IMR-90 (cell line): ENCODE measurements at regions not wholly inside any gene's neighbourhood (a gene's known extent, or its start where the extent isn't known, plus 50 kb on each side); places are given as distances from the start of the nearest gene placed in this dataset.

ENCODE experiments used
- CHD1 ChIP-seq: IDR thresholded peaks from 2 replicates; pipeline ENCODE4 v1.6.1; 2012; ENCODE audit warnings: low read depth, low read length, improper control_type of control experiment
- MAFK ChIP-seq: IDR thresholded peaks from 2 replicates; pipeline ENCODE4 v1.6.1; 2012; ENCODE audit warnings: low read depth, low read length, improper control_type of control experiment
- NFE2L2 ChIP-seq: fragments of 150-350 bp; IDR thresholded peaks from 2 replicates; pipeline ENCODE4 v1.6.1; 2016; ENCODE audit warnings: low read depth, mild to moderate bottlenecking, low read length
- POLR2A ChIP-seq: IDR thresholded peaks from 2 replicates; pipeline ENCODE4 v1.6.1; 2012; ENCODE audit warnings: mild to moderate bottlenecking, low read depth, low read length
- RCOR1 ChIP-seq: IDR thresholded peaks from 2 replicates; pipeline ENCODE4 v1.6.1; 2012; ENCODE audit warnings: mild to moderate bottlenecking, low read length, improper control_type of control experiment; ENCODE audit not compliant: insufficient replicate concordance
- TF ChIP-seq, protein P1 (sequence below): conservative IDR thresholded peaks from 2 replicates; pipeline ENCODE4 v1.5.1; 2012; ENCODE audit warnings: mild to moderate bottlenecking, low read depth, low read length, improper control_type of control experiment
- TF ChIP-seq, protein P2 (sequence below): fragments of 150-350 bp; IDR thresholded peaks from 2 replicates; pipeline ENCODE4 v1.6.1; 2017; ENCODE audit warnings: mild to moderate bottlenecking, antibody characterized with exemption, low read length, low read depth

DNA sequence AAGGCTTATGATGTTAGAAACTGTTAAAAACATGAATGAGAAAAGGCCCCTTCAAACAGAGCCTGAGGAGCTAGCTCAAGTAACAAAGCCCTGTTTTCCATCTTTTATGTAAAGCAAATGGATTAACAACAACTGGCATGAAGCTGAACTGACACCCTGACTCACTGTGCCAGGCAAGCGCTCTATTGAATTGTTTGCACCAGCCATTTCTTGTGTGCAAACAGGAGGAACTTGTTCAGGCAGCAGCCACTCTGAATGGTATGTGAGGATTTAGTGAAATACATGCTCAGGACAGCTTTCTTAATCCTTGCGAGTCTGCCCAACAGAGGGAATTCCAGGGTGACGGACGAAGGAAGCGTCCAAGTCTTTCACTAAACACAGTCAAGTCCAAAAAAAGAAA lies 291.1 kb upstream of the ADGRL2 start:
- TF ChIP-seq, protein P1, sequence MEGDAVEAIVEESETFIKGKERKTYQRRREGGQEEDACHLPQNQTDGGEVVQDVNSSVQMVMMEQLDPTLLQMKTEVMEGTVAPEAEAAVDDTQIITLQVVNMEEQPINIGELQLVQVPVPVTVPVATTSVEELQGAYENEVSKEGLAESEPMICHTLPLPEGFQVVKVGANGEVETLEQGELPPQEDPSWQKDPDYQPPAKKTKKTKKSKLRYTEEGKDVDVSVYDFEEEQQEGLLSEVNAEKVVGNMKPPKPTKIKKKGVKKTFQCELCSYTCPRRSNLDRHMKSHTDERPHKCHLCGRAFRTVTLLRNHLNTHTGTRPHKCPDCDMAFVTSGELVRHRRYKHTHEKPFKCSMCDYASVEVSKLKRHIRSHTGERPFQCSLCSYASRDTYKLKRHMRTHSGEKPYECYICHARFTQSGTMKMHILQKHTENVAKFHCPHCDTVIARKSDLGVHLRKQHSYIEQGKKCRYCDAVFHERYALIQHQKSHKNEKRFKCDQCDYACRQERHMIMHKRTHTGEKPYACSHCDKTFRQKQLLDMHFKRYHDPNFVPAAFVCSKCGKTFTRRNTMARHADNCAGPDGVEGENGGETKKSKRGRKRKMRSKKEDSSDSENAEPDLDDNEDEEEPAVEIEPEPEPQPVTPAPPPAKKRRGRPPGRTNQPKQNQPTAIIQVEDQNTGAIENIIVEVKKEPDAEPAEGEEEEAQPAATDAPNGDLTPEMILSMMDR = no peak
- TF ChIP-seq POLR2A = no peak
- no peak for TF ChIP-seq CHD1
- TF ChIP-seq, protein P2, sequence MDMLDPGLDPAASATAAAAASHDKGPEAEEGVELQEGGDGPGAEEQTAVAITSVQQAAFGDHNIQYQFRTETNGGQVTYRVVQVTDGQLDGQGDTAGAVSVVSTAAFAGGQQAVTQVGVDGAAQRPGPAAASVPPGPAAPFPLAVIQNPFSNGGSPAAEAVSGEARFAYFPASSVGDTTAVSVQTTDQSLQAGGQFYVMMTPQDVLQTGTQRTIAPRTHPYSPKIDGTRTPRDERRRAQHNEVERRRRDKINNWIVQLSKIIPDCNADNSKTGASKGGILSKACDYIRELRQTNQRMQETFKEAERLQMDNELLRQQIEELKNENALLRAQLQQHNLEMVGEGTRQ = no peak
- no peak for TF ChIP-seq NFE2L2
- TF ChIP-seq RCOR1 = no peak
- no peak for TF ChIP-seq MAFK
